HG03095 (cell line): ENCODE measurements at regions not wholly inside any gene's neighbourhood (a gene's known extent, or its start where the extent isn't known, plus 50 kb on each side); places are given as distances from the start of the nearest gene placed in this dataset.
"Not testable (repeated sequence)": the region's sequence is repeated elsewhere in the genome, so short reads cannot be mapped to it uniquely, and the experiment has no call there.

ENCODE experiments used
- ATAC-seq: cut with Tn5 transposase; IDR thresholded peaks from one replicate; pipeline ENCODE4 v1.9.1; 2021; ENCODE audit warnings: moderate library complexity; ENCODE audit not compliant: unreplicated experiment

DNA sequence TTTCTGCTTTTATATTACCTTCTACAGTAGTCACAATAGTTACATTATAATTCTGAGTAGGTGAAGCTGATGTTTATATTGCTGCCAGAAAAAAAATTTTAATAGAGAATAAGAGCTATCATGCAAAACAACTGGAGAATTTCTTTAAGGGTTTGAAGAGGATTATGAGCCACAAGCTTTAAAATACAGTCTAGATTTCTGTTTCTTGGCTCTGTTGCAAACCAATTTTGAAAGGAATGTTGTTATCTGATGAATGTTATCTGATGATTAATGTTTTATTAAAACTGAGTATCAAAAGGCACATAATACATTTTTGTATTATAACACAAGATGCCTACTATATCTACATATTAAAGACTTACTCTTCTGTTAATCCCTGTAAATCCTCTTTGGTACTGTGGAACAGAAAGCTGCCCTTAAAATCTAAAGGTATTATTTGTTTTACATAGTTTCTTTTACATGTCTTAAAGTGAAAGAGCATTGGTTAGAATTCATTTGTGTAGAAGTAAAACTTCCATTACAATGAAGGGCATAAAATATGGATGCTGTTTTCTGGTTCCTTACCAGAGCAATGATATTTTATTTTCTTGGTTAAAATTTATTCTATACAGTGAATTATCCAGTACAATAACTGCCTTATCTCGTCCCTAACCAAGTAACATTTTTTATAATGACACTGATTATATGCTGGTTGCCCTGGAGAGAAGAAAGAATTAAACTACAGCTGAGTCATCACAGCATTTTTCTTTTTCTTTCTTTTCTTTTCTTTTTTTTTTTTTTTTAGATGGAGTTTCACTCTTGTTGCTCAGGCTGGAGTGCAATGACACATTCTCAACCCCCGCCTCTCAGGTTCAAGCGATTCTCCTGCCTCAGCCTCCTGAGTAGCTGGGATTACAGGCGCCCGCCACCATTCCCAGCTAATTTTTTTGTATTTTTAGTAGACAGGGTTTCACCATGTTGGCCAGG is 205.7 kb downstream of the TANC2 start:
- ATAC-seq, result no peak

- no peak for ATAC-seq
These were observed 207.4 kb downstream of the TANC2 start for GRCh38 chr17:63173450-63173849.

- no peak for ATAC-seq
These were observed 207.9 kb downstream of the TANC2 start for GRCh38 chr17:63173903-63174302.

GRCh38 chr17:63178530-63178929 is 212.5 kb downstream of the TANC2 start:
- ATAC-seq, result no peak

DNA sequence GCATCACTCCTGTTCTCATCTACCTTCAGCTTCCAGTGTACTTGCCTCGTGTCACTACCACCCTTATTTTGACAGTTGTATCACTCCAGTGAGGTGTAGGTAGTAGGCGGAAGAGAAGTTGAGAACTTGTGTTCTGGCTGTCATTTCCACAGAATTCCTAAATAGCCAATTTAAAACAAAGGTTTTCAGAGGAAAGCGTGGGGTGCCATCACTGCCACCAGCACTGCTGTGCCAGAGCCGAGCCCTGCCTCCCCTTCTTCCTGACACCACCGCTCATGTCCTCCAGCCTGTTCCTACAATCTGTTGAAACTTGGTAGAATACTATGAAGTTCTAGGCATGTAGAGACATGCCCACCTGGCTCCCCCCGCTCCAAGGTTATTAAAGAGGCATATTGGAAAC is 215.8 kb downstream of the TANC2 start:
- no peak for ATAC-seq

- ATAC-seq, result no peak
These were observed 219.4 kb downstream of the TANC2 start for GRCh38 chr17:63185420-63185819.

GRCh38 chr17:63189082-63189481 is 223.0 kb downstream of the TANC2 start:
- ATAC-seq, result no peak

GRCh38 chr17:63189930-63190329 is 223.9 kb downstream of the TANC2 start:
- no peak for ATAC-seq

GRCh38 chr17:63190821-63191370 is 224.9 kb downstream of the TANC2 start:
- ATAC-seq, result no peak

DNA sequence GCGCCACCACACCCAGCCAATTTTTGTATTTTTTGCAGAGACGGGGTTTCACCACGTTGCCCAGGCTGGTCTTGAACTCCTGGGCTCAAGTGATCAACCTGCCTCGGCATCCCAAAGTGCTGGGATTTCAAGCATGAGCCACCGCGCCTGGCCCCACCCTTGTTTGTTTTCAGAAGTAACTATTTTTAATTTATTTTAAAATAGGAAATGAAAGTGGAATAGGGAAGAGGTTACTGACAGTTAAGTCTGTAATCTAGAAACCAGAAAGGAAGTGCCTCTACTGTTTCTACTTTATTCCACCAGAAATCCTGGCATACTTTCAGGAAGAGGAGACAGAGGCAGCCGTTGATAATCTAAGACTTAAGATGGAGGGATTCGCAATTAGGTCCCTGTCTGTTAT is 225.6 kb downstream of the TANC2 start:
- no peak for ATAC-seq

GRCh38 chr17:63193827-63194226 is 227.8 kb downstream of the TANC2 start:
- ATAC-seq, result no peak

GRCh38 chr17:63196772-63197335 is 230.8 kb downstream of the TANC2 start:
- no peak for ATAC-seq

DNA sequence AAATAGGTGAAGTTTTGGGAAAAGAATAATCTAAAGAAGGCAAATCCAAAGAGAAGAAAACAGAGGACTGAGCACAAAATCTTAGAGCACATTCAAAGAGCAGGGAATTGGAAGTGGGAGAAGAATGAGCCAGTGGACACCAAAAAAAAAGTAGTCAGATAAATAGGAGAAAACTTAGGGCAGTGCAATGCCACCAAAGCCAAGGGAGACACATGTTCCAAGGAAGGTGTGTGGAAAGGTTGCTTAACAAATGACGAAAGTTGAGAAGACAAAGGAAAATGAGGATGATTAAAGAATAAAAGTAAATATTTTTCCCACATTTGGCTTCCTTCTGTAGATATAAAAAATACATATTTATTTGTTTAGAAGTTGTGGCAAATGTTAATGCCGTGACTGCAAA is 237.6 kb downstream of the TANC2 start:
- no peak for ATAC-seq

DNA sequence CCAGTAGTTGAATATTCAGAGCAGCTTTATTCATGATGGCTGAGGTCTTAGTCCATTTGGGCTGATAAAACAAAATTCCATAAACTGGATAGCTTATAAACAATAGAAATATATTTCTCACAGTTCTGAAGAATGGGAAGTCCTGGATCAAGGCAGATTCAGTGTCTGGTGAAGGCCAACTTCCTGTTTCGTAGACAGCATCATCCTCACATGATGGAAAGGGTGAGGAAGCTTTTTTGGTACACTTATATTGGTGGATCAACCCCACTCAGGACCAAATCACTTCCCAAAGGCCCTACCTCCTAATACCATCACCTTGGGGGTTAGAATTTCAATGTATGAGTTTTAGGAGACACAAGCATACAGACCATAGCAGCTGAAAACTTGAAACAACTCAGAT is 224.2 kb downstream of the CYB561 start:
- no peak for ATAC-seq

- ATAC-seq, result no peak
These were observed 223.5 kb downstream of the CYB561 start for GRCh38 chr17:63222655-63223054.

DNA sequence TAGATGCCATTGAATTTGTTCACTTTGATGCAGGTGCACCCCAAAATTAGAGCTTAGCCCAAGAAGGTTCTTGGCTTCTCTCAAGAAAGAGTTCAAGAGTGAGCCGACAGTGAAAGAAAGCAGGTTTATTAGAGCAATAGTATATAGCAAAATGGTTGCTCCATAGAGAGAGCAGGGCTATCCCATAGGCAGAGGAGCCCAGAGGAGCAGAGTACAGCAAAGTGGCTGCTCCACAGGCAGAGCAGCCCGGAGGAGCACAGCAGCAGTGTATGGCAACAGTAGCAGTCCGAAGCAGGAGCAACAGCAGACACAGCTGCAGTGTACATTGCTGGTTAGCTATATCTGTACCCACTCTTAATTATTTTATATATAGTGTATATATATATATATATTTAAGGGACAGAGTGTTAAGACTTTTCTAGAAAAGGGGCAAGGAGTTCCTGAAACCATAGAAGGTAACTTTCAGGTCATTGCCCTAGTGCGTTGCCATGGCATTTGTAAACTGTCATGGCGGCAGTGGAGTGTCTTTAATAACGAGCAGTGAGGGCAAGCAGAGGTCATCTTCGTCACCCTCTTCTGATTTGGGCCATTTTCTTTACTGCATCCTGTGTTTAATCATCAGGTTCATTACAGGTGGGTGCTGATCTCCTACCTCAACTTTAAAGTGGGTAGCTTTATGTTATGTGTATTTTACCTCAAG is 222.7 kb downstream of the CYB561 start:
- no peak for ATAC-seq

- ATAC-seq, result no peak
These were observed 221.5 kb downstream of the CYB561 start for GRCh38 chr17:63224644-63225043.

GRCh38 chr17:63226720-63227119 is 219.4 kb downstream of the CYB561 start:
- ATAC-seq, result not testable (repeated sequence)

- ATAC-seq, result not testable (repeated sequence)
These were observed 215.0 kb downstream of the CYB561 start for GRCh38 chr17:63231015-63231620.

GRCh38 chr17:63232565-63233310 is 213.4 kb downstream of the CYB561 start:
- no peak for ATAC-seq
